GM21367 (cell line): ENCODE measurements at regions not wholly inside any gene's neighbourhood (a gene's known extent, or its start where the extent isn't known, plus 50 kb on each side); places are given as distances from the start of the nearest gene placed in this dataset.
"Not testable (repeated sequence)": the region's sequence is repeated elsewhere in the genome, so short reads cannot be mapped to it uniquely, and the experiment has no call there.

Experiments
- ATAC-seq: cut with Tn5 transposase; IDR thresholded peaks from one replicate; pipeline ENCODE4 v1.9.1; 2021; ENCODE audit not compliant: unreplicated experiment

GRCh38 chrX:131595120-131595519 is 51.2 kb downstream of the OR13H1 start:
- ATAC-seq = no peak

GRCh38 chrX:131607792-131608369 is 64.0 kb downstream of the OR13H1 start:
- ATAC-seq = no peak

GRCh38 chrX:131609480-131609879 is 65.6 kb downstream of the OR13H1 start:
- ATAC-seq = no peak

GRCh38 chrX:131613260-131613659 is 69.4 kb downstream of the OR13H1 start:
- ATAC-seq = no peak

GRCh38 chrX:131614241-131614640 is 70.4 kb downstream of the OR13H1 start:
- no peak for ATAC-seq

- no peak for ATAC-seq
Measured at GRCh38 chrX:131617182-131617581, 73.3 kb downstream of the OR13H1 start.

- no peak for ATAC-seq
Measured at GRCh38 chrX:131621650-131622049, 77.8 kb downstream of the OR13H1 start.

GRCh38 chrX:131626681-131627296 is 82.9 kb downstream of the OR13H1 start:
- ATAC-seq = no peak

- no peak for ATAC-seq
Measured at GRCh38 chrX:131630534-131630933, 86.7 kb downstream of the OR13H1 start.

- ATAC-seq = peak; percentile 75
Measured at GRCh38 chrX:131633285-131633917, 89.5 kb downstream of the OR13H1 start.

GRCh38 chrX:131634900-131635299 is 91.0 kb downstream of the OR13H1 start:
- ATAC-seq = no peak

GRCh38 chrX:131646106-131646505 is 102.2 kb downstream of the OR13H1 start:
- ATAC-seq = no peak

GRCh38 chrX:131649741-131650140 is 105.9 kb downstream of the OR13H1 start:
- no peak for ATAC-seq

GRCh38 chrX:131650637-131651410 is 107.0 kb downstream of the OR13H1 start:
- no peak for ATAC-seq

GRCh38 chrX:131663726-131664125 is 119.9 kb downstream of the OR13H1 start:
- not testable (repeated sequence) for ATAC-seq

- ATAC-seq = no peak
Measured at GRCh38 chrX:131671735-131672134, 127.9 kb downstream of the OR13H1 start.

- peak; percentile 82 for ATAC-seq
Measured at GRCh38 chrX:131675596-131676194, 131.8 kb downstream of the OR13H1 start.

- peak; percentile 89 for ATAC-seq
Measured at GRCh38 chrX:131677655-131678628, 134.1 kb downstream of the OR13H1 start.

GRCh38 chrX:131682735-131683134 is 138.9 kb downstream of the OR13H1 start:
- ATAC-seq = not testable (repeated sequence)

- ATAC-seq = no peak
Measured at GRCh38 chrX:131693359-131693758, 149.5 kb downstream of the OR13H1 start.
